HG02852 (cell line): ENCODE measurements at regions not wholly inside any gene's neighbourhood (a gene's known extent, or its start where the extent isn't known, plus 50 kb on each side); places are given as distances from the start of the nearest gene placed in this dataset.

Experiments used
- ATAC-seq: cut with Tn5 transposase; IDR thresholded peaks from one replicate; pipeline ENCODE4 v1.9.1; 2021; ENCODE audit warnings: mild to moderate bottlenecking, moderate library complexity; ENCODE audit not compliant: unreplicated experiment

DNA sequence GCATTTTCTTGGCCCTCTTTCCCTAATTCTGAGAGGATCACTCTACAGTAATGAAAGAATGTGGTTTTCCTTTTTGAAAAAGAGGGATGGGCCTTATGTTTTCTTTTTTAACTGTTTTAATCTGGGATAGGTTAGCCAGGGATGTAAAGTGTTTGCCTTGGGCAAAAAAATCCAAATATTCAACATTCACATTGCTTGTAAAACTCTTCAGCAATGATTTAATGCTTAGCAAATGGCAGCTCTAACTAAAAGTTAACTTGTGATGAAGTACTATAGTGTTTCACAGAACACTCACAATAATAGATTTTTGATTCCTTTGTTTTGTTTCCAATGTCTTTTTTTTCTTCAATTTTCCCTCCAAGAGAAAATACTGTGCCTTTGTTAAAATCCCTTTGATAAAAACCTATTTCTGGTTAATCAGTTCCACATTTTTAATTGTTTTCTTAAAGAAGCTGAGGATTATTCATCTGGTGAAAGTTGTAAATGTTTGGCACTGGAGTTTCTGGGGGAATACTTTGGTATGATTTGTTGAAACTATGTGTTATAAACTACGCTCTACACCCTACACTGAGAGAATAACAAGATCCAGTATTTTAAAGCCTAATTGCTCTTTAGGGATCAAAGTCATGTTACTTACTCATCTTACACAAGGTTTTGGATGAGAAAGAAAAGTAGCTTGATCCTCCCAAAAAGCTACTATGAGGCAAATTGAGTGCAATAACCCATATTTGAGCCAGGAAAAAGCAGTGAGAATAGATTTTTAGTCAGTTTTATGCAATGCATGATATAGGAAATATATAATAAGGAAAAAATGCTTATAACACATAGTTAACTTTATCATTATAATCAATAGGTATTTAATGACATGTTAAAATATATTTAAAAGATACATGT lies 335.8 kb downstream of the EPHA7 start:
- no peak for ATAC-seq

DNA sequence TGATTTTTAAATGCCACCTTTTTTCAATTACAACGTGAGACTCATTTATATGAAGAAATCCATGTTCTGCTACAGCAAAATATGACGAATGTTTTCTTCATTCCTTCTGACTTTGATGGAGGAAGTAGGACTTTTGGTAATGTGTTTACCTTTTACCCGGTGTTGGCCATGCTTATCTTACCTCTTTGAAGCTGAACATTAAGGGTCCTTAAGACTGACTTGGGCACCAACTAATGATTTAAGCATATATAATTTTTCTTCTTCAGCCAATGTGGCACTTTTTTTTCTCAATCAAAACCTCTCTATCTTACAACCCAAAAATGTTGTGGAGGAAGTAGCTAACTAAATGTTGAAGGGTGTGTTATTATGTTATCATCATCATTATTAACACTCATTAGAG lies 337.5 kb downstream of the EPHA7 start:
- ATAC-seq = no peak

DNA sequence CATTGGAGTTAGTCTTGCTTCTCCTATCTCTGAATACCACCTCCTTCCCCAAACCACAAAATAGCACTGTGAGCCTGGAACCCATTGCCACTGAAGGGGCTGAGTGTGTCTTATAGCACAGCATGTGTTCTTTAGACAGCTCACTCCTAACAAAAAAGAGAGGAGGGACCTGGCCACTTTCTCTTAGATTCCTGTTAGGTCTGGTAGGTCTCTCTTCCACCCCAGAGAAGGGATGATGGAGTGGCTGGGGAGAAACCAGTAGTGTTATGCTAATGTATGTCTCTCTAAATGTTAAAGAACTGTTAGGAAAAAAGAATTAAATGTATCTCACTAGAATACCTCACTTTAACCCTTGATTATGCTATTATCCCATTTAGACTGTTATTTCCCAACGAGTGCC lies 340.3 kb downstream of the EPHA7 start:
- ATAC-seq = no peak

GRCh38 chr6:93073811-93074210 lies 345.5 kb downstream of the EPHA7 start:
- ATAC-seq = no peak

- no peak for ATAC-seq
These were observed 349.5 kb downstream of the EPHA7 start for GRCh38 chr6:93069856-93070255.

- no peak for ATAC-seq
These were observed 359.4 kb downstream of the EPHA7 start for GRCh38 chr6:93059911-93060310.

- ATAC-seq = no peak
These were observed 361.8 kb downstream of the EPHA7 start for GRCh38 chr6:93057584-93057983.

- ATAC-seq = no peak
These were observed 371.0 kb downstream of the EPHA7 start for GRCh38 chr6:93048381-93048780.

GRCh38 chr6:93047033-93047432 lies 372.3 kb downstream of the EPHA7 start:
- no peak for ATAC-seq

- no peak for ATAC-seq
These were observed 374.2 kb downstream of the EPHA7 start for GRCh38 chr6:93045156-93045555.

DNA sequence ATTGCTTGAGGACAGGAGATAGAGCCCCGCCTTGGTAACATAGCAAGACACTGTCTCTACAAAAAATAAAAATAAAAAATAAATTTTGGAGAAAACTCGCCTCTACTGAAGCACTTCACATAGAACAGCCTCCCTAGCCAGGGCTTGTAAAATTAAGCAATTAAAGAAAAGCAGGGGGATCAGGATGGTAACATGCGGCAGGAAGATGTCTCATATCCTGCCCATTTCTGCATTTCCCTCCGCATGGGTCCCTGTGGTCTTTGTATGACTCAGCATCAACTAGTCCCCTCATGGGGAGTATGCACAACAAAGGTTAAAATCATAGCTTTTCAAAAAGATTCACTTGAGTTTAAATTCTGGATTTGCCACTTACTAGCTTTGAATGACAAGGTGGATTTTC lies 379.0 kb downstream of the EPHA7 start:
- ATAC-seq = no peak

DNA sequence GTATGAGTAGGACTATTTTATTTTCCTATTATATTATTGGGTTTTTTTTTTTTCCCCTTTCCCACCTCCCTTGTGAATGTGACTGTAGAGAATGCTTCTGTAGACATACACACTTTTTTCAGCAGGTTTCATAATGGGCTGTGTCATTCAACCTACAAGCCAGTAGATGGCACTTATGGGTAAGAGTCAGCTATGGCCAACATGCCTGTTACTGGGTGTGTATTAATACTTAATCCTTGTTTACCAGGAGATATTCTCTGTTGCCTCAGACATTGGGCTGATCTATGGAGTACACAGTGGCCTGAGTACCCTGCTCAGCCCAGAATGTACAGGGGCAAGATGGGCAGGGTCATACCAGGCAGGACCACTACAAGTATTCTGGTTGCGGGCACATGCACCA lies 382.5 kb downstream of the EPHA7 start:
- ATAC-seq = no peak

GRCh38 chr6:93035756-93036155 lies 383.6 kb downstream of the EPHA7 start:
- no peak for ATAC-seq

- no peak for ATAC-seq
These were observed 398.0 kb downstream of the EPHA7 start for GRCh38 chr6:93021235-93021915.

DNA sequence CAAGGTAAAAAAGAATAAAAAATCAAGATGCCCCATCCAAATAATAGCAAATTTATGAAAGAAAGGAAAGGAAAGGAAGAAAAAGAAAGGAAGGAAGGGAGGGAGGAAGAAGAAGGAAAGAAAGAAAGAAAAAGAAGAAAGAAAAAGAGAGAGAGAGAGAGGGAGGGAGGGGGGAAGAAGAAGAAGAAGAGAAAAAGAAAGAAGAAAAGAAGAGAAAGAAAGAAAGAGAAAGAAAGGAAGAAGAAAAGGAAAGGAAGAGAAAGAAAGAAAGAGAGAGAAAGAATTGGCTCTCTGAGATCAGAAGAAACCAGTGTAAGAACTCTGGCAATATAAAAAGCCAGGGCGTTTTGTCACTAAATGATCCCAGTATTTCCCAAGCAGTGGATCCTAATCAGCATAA lies 401.7 kb downstream of the EPHA7 start:
- no peak for ATAC-seq

GRCh38 chr6:93017213-93017612 lies 402.1 kb downstream of the EPHA7 start:
- no peak for ATAC-seq

- ATAC-seq = no peak
These were observed 406.3 kb downstream of the EPHA7 start for GRCh38 chr6:93013054-93013453.

DNA sequence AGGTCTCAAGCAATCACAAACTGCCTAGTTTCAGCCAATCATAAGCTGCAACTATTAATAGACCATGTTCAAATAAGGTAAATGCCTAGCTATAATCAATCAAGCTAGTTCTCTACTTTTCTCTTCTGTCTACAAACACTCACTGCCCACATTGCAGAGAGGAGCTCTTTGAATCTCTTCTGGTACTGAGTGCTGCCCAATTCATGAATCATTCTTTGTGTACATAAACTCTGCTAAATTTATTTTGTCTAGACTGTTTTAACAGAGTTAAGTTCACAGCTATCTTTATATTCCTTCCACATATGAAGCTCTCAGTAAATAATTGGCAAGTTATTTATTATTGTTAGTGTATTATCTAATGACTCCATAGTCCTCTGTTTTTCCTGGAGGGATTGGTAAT lies 411.0 kb downstream of the EPHA7 start:
- no peak for ATAC-seq

DNA sequence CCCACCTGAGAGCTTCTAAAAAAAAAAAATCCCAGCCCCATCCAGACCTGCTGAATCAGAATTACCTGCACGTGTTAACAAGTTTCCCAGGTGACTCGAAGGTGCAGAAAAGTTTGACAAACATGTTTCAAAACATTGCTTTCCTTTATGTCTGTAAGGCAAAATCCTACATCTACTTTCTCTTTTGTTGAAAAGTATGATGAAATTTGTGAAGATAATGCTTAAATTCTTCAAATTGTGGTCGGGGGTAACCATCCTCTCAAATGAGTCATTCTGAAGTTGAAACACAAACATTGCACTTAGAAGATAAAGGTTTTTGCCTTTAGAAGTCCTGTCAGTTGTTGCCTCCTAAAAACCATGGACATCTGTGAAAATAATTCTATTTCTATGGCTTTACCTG lies 429.7 kb downstream of the EPHA7 start:
- no peak for ATAC-seq

GRCh38 chr6:92979281-92979680 lies 440.1 kb downstream of the EPHA7 start:
- ATAC-seq = no peak

GRCh38 chr6:92977018-92977417 lies 442.3 kb downstream of the EPHA7 start:
- ATAC-seq = no peak

- no peak for ATAC-seq
These were observed 452.0 kb downstream of the EPHA7 start for GRCh38 chr6:92967362-92967761.
